ENCODE measurements at regions not wholly inside any gene's neighbourhood (a gene's known extent, or its start where the extent isn't known, plus 50 kb on each side); places are given as distances from the start of the nearest gene placed in this dataset.

- WGBS (ENCODE audit: insufficient coverage, insufficient replicate concordance, low lambda C conversion rate, missing lambda C conversion rate): 0% methylated on average over 1 of the region's 1 CpG
- TF ChIP-seq ZNF24 (IDR thresholded peaks at IDR 0.05): no peak
- no peak for TF ChIP-seq NR2C1 (IDR thresholded peaks at IDR 0.05)
- no peak for TF ChIP-seq RBBP5 (conservative IDR thresholded peaks at IDR 0.05)
- no peak for TF ChIP-seq ATF3 (IDR thresholded peaks at IDR 0.05; ENCODE audit: borderline replicate concordance, extremely low read depth, low read depth, low read length)
- TF ChIP-seq IRF3 (IDR thresholded peaks at IDR 0.05): no peak
- no peak for TF ChIP-seq IKZF1 (conservative IDR thresholded peaks at IDR 0.05)
- no peak for TF ChIP-seq TCF3 (IDR thresholded peaks at IDR 0.05; ENCODE audit: borderline replicate concordance, insufficient read depth, low read depth, low read length)
- TF ChIP-seq GATAD2B (conservative IDR thresholded peaks at IDR 0.05; ENCODE audit: low read depth): no peak
- no peak for TF ChIP-seq IRF4 (IDR thresholded peaks at IDR 0.05; ENCODE audit: low read depth, low read length)
- no peak for TF ChIP-seq E4F1 (IDR thresholded peaks at IDR 0.05; ENCODE audit: borderline replicate concordance, partially characterized antibody)
- TF ChIP-seq RCOR1 (conservative IDR thresholded peaks at IDR 0.05; ENCODE audit: low read depth, low read length): no peak
- TF ChIP-seq BCL3 (IDR thresholded peaks at IDR 0.05; ENCODE audit: borderline replicate concordance, insufficient read depth, low read depth, low read length, poor library complexity, severe bottlenecking): no peak
- TF ChIP-seq ZNF274 (IDR thresholded peaks at IDR 0.05; ENCODE audit: insufficient read depth, insufficient read length): no peak
- TF ChIP-seq PKNOX1 (IDR thresholded peaks at IDR 0.05): no peak
- TF ChIP-seq NBN (IDR thresholded peaks at IDR 0.05): no peak
- no peak for TF ChIP-seq MEF2A (IDR thresholded peaks at IDR 0.05; ENCODE audit: insufficient read depth, low read depth, low read length)
- TF ChIP-seq HDAC2 (IDR thresholded peaks at IDR 0.05): no peak
- no peak for TF ChIP-seq CREM (IDR thresholded peaks at IDR 0.05; ENCODE audit: low read depth)
- CTCF ChIA-PET: no interaction called here
- H3K4me1 ChIP-seq (ENCODE audit: control insufficient read depth, insufficient read depth, low read length): no peaks in the 10 kb centered on the region
- no peaks in the 10 kb centered on the region for H3K79me2 ChIP-seq (ENCODE audit: control insufficient read depth, insufficient read depth, low read length)
- no peak overlapping the region for H3K4me2 ChIP-seq (ENCODE audit: control insufficient read depth, insufficient read depth)
- in situ Hi-C loops (cut with MboI) (no loop called here), intact Hi-C loops (cut with micrococcal nuclease; ENCODE audit: unreplicated experiment) (no loop called here)
- POLR2A ChIA-PET: no interaction called here
- ATAC-seq (no peak), FAIRE-seq (no peak), DNase-seq (ENCODE audit: low read depth, low spot score) (no peak)
- RAD21 ChIA-PET (ENCODE audit: unreplicated experiment): no interaction called here
- no peaks in the 10 kb centered on the region for H3K36me3 ChIP-seq (ENCODE audit: control insufficient read depth in 2 of 2, insufficient read depth in 2 of 2, low read length in 1 of 2)
- no TSS peak for BruUV-seq (replicated peaks)
- H2AFZ ChIP-seq (ENCODE audit: control insufficient read depth, low read depth, low read length): no peak overlapping the region
- SMC1A ChIA-PET (ENCODE audit: uncharacterized antibody, unreplicated experiment): no interaction called here
- no peak overlapping the region for H3K27ac ChIP-seq (ENCODE audit: control insufficient read depth, insufficient read depth)
- no peaks in the 10 kb centered on the region for H3K9me3 ChIP-seq (replicated peaks; ENCODE audit: control insufficient read depth, insufficient read depth, low read length)
- H3K9ac ChIP-seq (ENCODE audit: control insufficient read depth, insufficient read depth, low read length): no peak overlapping the region
- H3K27me3 ChIP-seq (replicated peaks in 1 of 2; ENCODE audit: control insufficient read depth in 2 of 2, insufficient read depth in 2 of 2, low read length in 1 of 2): no peaks in the 10 kb centered on the region
- H3K4me3 ChIP-seq: no peak overlapping the region
- H4K20me1 ChIP-seq (ENCODE audit: control insufficient read depth, insufficient read depth): no peaks in the 10 kb centered on the region
These were observed 1359.7 kb upstream of the RAG2 start for GRCh38 chr11:37957717-37958116.

Data from GM12878 (cell line).